ENCODE measurements at regions not wholly inside any gene's neighbourhood (a gene's known extent, or its start where the extent isn't known, plus 50 kb on each side); places are given as distances from the start of the nearest gene placed in this dataset.

DNA sequence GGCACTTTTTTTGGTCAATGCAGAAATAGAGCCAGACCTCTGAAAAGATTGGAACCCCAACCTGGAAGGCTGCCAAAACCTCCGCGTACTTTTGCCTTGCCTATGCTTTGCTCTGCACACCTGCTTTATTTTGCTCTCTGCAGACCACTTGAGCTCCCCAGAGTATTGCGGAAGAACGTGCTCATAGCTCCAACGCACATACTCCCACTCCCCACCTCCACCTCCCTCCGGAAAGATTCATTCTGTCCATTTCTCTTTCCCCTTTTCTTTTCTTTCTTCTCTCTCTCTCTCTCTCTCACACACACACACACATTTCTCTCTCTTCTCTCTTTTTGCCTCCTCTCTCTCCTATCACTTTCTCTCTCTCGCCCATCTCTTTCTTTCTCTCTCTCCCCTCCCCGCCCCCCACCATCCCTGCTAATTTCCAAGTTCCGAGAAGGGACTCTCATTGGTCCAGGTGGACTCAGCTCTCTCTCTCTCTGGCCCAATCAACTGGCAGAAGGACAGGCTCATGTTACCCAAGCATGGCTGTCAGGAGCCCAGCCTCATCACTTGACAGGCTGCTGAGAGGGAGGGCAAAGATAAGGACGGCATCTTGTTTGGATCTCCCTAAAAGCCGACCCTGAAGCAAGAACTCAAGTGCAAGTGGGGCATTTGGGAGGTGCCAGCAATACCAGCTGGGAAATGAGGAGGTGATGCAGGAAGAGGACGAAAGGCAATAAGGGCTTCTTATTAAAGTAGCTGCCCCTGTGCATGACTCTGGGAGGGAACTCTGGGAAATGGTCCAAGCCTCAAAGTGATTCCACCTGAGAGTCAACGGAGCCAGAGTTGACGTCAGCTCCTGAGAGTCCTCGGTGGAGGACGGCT is 246.1 kb downstream of the LY86 start:
- no peaks in the 10 kb centered on the region for H3K4me1 ChIP-seq (ENCODE audit: control insufficient read depth in 4 of 4, insufficient read depth in 4 of 4, low read length in 3 of 4)
- H3K9ac ChIP-seq (ENCODE audit: low read depth in 1 of 2, low read length in 2 of 2): no peak overlapping the region
- H3K36me3 ChIP-seq (ENCODE audit: control insufficient read depth in 4 of 4, insufficient read depth in 3 of 4, low read depth in 1 of 4, low read length in 3 of 4): no peaks in the 10 kb centered on the region
- H3K9me3 ChIP-seq (ENCODE audit: control insufficient read depth in 4 of 4, low read length in 3 of 4): no peaks in the 10 kb centered on the region
- no peaks in the 10 kb centered on the region for H3K27me3 ChIP-seq (ENCODE audit: control insufficient read depth in 4 of 4, insufficient read depth in 4 of 4, low read length in 3 of 4)
- no peak overlapping the region for H3K4me3 ChIP-seq (ENCODE audit: low read depth in 1 of 3, low read length in 3 of 3)
- H3K27ac ChIP-seq (ENCODE audit: low read depth in 1 of 2, low read length in 2 of 2): no peak overlapping the region
- no peak for DNase-seq (ENCODE audit: low spot score)
- TF ChIP-seq FOXA1 (IDR thresholded peaks at IDR 0.05) (no peak), NR2F2 (IDR thresholded peaks at IDR 0.05) (no peak), RAD21 (IDR thresholded peaks at IDR 0.05) (no peak), GABPA (IDR thresholded peaks at IDR 0.05 in 1 of 2, conservative IDR thresholded peaks at IDR 0.05 in 1 of 2) (no peak), HNF4G (IDR thresholded peaks at IDR 0.05) (no peak), TAF1 (conservative IDR thresholded peaks at IDR 0.05) (no peak), YY1 (IDR thresholded peaks at IDR 0.05) (no peak), EGR1 (IDR thresholded peaks at IDR 0.05; ENCODE audit: low read depth in 2 of 2) (no peak)
- TF ChIP-seq, protein P1, sequence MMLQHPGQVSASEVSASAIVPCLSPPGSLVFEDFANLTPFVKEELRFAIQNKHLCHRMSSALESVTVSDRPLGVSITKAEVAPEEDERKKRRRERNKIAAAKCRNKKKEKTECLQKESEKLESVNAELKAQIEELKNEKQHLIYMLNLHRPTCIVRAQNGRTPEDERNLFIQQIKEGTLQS (IDR thresholded peaks at IDR 0.05): no peak
- TF ChIP-seq, protein P2, sequence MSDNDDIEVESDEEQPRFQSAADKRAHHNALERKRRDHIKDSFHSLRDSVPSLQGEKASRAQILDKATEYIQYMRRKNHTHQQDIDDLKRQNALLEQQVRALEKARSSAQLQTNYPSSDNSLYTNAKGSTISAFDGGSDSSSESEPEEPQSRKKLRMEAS (IDR thresholded peaks at IDR 0.05): no peak
- TF ChIP-seq, protein P3, sequence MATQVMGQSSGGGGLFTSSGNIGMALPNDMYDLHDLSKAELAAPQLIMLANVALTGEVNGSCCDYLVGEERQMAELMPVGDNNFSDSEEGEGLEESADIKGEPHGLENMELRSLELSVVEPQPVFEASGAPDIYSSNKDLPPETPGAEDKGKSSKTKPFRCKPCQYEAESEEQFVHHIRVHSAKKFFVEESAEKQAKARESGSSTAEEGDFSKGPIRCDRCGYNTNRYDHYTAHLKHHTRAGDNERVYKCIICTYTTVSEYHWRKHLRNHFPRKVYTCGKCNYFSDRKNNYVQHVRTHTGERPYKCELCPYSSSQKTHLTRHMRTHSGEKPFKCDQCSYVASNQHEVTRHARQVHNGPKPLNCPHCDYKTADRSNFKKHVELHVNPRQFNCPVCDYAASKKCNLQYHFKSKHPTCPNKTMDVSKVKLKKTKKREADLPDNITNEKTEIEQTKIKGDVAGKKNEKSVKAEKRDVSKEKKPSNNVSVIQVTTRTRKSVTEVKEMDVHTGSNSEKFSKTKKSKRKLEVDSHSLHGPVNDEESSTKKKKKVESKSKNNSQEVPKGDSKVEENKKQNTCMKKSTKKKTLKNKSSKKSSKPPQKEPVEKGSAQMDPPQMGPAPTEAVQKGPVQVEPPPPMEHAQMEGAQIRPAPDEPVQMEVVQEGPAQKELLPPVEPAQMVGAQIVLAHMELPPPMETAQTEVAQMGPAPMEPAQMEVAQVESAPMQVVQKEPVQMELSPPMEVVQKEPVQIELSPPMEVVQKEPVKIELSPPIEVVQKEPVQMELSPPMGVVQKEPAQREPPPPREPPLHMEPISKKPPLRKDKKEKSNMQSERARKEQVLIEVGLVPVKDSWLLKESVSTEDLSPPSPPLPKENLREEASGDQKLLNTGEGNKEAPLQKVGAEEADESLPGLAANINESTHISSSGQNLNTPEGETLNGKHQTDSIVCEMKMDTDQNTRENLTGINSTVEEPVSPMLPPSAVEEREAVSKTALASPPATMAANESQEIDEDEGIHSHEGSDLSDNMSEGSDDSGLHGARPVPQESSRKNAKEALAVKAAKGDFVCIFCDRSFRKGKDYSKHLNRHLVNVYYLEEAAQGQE (IDR thresholded peaks at IDR 0.05): no peak
- TF ChIP-seq, protein P4, sequence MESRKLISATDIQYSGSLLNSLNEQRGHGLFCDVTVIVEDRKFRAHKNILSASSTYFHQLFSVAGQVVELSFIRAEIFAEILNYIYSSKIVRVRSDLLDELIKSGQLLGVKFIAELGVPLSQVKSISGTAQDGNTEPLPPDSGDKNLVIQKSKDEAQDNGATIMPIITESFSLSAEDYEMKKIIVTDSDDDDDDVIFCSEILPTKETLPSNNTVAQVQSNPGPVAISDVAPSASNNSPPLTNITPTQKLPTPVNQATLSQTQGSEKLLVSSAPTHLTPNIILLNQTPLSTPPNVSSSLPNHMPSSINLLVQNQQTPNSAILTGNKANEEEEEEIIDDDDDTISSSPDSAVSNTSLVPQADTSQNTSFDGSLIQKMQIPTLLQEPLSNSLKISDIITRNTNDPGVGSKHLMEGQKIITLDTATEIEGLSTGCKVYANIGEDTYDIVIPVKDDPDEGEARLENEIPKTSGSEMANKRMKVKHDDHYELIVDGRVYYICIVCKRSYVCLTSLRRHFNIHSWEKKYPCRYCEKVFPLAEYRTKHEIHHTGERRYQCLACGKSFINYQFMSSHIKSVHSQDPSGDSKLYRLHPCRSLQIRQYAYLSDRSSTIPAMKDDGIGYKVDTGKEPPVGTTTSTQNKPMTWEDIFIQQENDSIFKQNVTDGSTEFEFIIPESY (IDR thresholded peaks at IDR 0.05): no peak
- WGBS: 73% methylated on average over 16 of the region's 16 CpGs

DNA sequence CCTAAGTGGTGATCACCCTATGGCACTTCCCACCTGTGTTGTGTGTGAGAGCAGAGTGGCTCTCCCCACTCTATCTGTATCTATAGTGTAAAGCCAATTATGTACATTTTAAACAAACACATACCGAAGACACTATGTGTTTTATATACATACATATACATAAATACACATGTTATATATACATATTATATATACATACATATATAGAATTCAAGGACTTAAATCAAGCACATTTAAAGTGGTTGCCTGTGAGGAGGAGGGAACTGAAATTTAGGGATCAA is 246.6 kb downstream of the LY86 start:
- H3K4me1 ChIP-seq (ENCODE audit: control insufficient read depth in 4 of 4, insufficient read depth in 4 of 4, low read length in 3 of 4): no peaks in the 10 kb centered on the region
- H3K27me3 ChIP-seq (ENCODE audit: control insufficient read depth in 4 of 4, insufficient read depth in 4 of 4, low read length in 3 of 4): no peaks in the 10 kb centered on the region
- H3K27ac ChIP-seq (ENCODE audit: low read depth in 1 of 2, low read length in 2 of 2): no peak overlapping the region
- no peak for DNase-seq (ENCODE audit: low spot score)
- H3K9me3 ChIP-seq (ENCODE audit: control insufficient read depth in 4 of 4, low read length in 3 of 4): no peaks in the 10 kb centered on the region
- H3K9ac ChIP-seq (ENCODE audit: low read depth in 1 of 2, low read length in 2 of 2): no peak overlapping the region
- 81% methylated on average over 1 of the region's 1 CpG for WGBS
- TF ChIP-seq, protein P4 (IDR thresholded peaks at IDR 0.05): no peak
- TF ChIP-seq TAF1 (conservative IDR thresholded peaks at IDR 0.05): no peak
- TF ChIP-seq FOXA1 (IDR thresholded peaks at IDR 0.05): no peak
- no peak for TF ChIP-seq RAD21 (IDR thresholded peaks at IDR 0.05)
- H3K36me3 ChIP-seq (ENCODE audit: control insufficient read depth in 4 of 4, insufficient read depth in 3 of 4, low read depth in 1 of 4, low read length in 3 of 4): no peaks in the 10 kb centered on the region
- H3K4me3 ChIP-seq (ENCODE audit: low read depth in 1 of 3, low read length in 3 of 3): no peak overlapping the region

All from liver (tissue), 7 donors.